ENCODE measurements at regions not wholly inside any gene's neighbourhood (a gene's known extent, or its start where the extent isn't known, plus 50 kb on each side); places are given as distances from the start of the nearest gene placed in this dataset.
"Not testable (repeated sequence)": the region's sequence is repeated elsewhere in the genome, so short reads cannot be mapped to it uniquely, and the experiment has no call there.

DNA sequence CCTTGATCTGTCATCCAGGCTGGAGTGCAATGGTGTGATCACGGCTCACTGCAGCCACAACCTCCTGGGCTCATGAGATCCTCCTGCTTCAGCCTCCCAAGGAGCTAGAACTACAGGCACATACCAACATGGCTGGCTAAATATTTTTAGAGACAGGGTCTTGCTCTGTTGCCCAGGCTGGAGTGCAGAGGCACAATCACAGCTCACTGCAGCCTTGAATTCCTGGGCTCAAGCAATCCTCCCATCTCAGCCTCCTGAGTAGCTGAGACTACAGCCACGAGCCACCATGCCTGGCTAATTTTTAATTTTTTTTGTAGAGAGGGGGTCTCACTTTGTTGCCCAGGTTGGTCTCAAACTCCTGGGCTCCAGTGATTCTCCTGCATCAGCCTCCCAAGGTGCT lies 106.3 kb upstream of the ZNF536 start:
- not testable (repeated sequence) for H3K27me3 Mint-ChIP-seq; H3K4me3 Mint-ChIP-seq; H3K27ac Mint-ChIP-seq; H3K4me1 Mint-ChIP-seq (ENCODE audit: low read depth); H3K9me3 Mint-ChIP-seq; H3K36me3 Mint-ChIP-seq (ENCODE audit: low read depth)

DNA sequence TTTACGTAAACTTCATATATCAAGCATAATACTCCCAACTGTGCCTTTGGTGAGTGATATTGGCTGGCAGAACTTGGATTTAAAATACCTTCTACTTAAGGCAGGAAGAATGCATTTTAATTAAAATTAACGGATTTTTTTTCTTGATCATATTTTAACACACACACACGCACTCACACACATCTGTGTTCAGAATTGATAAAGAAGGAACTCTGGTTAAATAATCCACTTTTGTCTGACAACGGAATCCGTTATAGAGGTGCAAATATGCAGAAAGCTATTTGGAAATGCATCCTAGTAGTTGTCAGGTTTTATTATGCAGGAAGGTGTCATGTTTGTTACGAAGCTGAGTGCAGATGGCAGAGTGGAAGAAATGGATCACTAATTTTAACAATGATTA lies 105.5 kb upstream of the ZNF536 start:
- no peak overlapping the region for H3K27ac Mint-ChIP-seq
- H3K9me3 Mint-ChIP-seq, result no peaks in the 10 kb centered on the region
- H3K4me3 Mint-ChIP-seq, result no peak overlapping the region

GRCh38 chr19:30267332-30267731 lies 104.9 kb upstream of the ZNF536 start:
- H3K4me3 Mint-ChIP-seq, result no peak overlapping the region
- H3K4me1 Mint-ChIP-seq (ENCODE audit: low read depth), result no peaks in the 10 kb centered on the region
- no peaks in the 10 kb centered on the region for H3K36me3 Mint-ChIP-seq (ENCODE audit: low read depth)
- H3K9me3 Mint-ChIP-seq, result peaks cover 2% of the 10 kb centered on the region
- H3K27me3 Mint-ChIP-seq, result peaks cover 4% of the 10 kb centered on the region
- no peak overlapping the region for H3K27ac Mint-ChIP-seq

More for the DNA sequence above, 105.5 kb upstream of the ZNF536 start:
- peaks cover 4% of the 10 kb centered on the region for H3K27me3 Mint-ChIP-seq
- no peaks in the 10 kb centered on the region for H3K36me3 Mint-ChIP-seq (ENCODE audit: low read depth)
- H3K4me1 Mint-ChIP-seq (ENCODE audit: low read depth), result no peaks in the 10 kb centered on the region

GRCh38 chr19:30268601-30269000 lies 103.6 kb upstream of the ZNF536 start:
- Mint-ChIP-seq H3K27me3 (peaks cover 7% of the 10 kb centered on the region), H3K9me3 (peaks cover 11% of the 10 kb centered on the region), H3K4me1 (ENCODE audit: low read depth) (no peaks in the 10 kb centered on the region), H3K36me3 (ENCODE audit: low read depth) (no peaks in the 10 kb centered on the region), H3K27ac (no peak overlapping the region), H3K4me3 (no peak overlapping the region)

DNA sequence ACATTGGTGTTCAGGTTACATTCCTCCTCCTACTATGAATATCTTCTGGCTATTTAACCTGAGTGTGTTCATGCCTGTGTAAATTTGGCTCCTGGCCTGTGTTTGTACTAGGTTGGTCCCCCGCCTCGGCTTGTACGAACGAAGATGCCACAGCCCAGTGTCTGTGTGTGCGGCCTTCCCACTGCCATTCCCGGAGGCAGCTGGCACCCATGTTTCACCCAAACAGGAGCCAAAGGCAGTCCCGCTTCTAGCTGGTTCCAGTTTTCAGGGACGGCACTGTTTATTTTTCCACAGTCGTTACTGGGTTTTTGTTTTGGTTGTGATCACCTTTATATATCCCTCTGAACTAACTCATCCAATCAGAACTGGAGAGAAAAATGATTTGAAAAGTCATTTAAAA lies 102.5 kb upstream of the ZNF536 start:
- peaks cover 12% of the 10 kb centered on the region for H3K9me3 Mint-ChIP-seq
- H3K36me3 Mint-ChIP-seq (ENCODE audit: low read depth), result no peaks in the 10 kb centered on the region
- no peaks in the 10 kb centered on the region for H3K4me1 Mint-ChIP-seq (ENCODE audit: low read depth)
- peaks cover 7% of the 10 kb centered on the region for H3K27me3 Mint-ChIP-seq
- no peak overlapping the region for H3K27ac Mint-ChIP-seq
- H3K4me3 Mint-ChIP-seq, result no peak overlapping the region

- Mint-ChIP-seq H3K4me3 (no peak overlapping the region), H3K27ac (no peak overlapping the region), H3K4me1 (ENCODE audit: low read depth) (no peaks in the 10 kb centered on the region)
These were observed 100.4 kb upstream of the ZNF536 start for GRCh38 chr19:30271816-30272215.

DNA sequence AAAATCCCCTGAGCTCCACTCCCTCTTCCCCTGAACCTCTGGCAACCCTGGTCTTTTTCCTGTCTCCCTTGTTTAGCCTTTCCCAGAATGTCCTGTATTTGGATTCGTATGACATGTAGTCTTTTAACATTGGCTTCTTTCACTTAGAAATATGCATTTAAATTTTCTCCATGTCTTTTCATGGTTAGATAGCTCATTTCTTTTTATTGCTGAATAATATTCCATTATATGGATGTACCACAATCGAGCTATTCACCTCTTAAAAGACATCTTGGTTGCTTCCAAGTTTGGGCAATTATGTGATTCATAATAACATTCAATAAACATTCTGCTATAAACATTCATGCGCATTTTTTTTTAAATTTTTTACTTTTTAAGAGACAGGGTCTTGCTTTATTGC lies 99.6 kb upstream of the ZNF536 start:
- Mint-ChIP-seq H3K27me3 (peaks cover 3% of the 10 kb centered on the region), H3K4me3 (no peak overlapping the region), H3K4me1 (ENCODE audit: low read depth) (no peaks in the 10 kb centered on the region), H3K9me3 (peaks cover 12% of the 10 kb centered on the region), H3K36me3 (ENCODE audit: low read depth) (no peaks in the 10 kb centered on the region), H3K27ac (no peak overlapping the region)

More at GRCh38 chr19:30271816-30272215, 100.4 kb upstream of the ZNF536 start:
- Mint-ChIP-seq H3K9me3 (peaks cover 12% of the 10 kb centered on the region), H3K36me3 (ENCODE audit: low read depth) (no peaks in the 10 kb centered on the region), H3K27me3 (peaks cover 5% of the 10 kb centered on the region)

GRCh38 chr19:30273184-30273583 lies 99.0 kb upstream of the ZNF536 start:
- peaks cover 3% of the 10 kb centered on the region for H3K27me3 Mint-ChIP-seq
- peaks cover 12% of the 10 kb centered on the region for H3K9me3 Mint-ChIP-seq
- no peaks in the 10 kb centered on the region for H3K36me3 Mint-ChIP-seq (ENCODE audit: low read depth)
- H3K4me1 Mint-ChIP-seq (ENCODE audit: low read depth), result no peaks in the 10 kb centered on the region
- H3K4me3 Mint-ChIP-seq, result no peak overlapping the region
- H3K27ac Mint-ChIP-seq, result no peak overlapping the region

- H3K27ac Mint-ChIP-seq, result no peak overlapping the region
These were observed 97.2 kb upstream of the ZNF536 start for GRCh38 chr19:30274987-30275386.

DNA sequence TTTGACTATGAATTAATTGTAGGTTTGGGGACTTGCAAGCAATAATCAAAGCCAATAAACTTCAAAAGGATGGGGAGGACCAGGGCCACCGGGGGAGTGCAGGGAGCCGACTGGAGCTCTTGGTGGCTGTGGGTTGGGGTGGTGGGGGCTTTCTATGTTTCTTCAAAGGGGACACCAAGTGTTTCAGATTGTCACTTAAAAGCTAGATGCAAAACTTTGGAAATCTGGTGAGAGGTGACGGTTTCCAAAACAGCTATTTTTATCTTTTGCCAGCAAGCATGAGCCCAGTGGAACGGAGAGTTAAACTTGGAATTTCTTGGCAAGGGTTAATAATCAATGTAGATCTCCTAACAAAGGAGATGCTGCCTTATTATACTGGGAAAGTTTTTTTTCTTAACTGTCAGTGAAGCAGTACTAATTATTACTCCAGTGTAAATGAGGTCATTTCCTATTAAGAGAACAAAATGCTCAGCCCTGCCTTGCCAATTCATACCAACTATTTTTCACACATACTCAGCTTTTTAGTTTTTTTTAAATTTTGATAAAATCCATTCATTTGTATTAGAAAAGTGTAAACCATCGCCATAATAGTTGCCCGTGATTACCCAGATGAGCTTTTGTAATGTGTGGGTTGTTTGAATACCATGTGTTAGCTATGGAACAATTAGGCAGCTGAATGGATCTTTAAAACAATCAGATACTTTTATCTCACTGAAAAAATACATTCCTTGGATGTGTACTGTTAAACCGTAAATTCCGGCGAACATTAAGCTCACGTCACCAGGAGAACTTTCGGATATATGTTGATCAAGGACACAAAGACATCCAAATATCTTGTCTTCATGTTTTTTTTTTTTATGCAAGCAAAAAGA lies 95.9 kb upstream of the ZNF536 start:
- H3K27ac Mint-ChIP-seq, result no peak overlapping the region
- H3K36me3 Mint-ChIP-seq (ENCODE audit: low read depth), result no peaks in the 10 kb centered on the region
- H3K4me1 Mint-ChIP-seq (ENCODE audit: low read depth), result no peaks in the 10 kb centered on the region

More at GRCh38 chr19:30274987-30275386, 97.2 kb upstream of the ZNF536 start:
- Mint-ChIP-seq H3K36me3 (ENCODE audit: low read depth) (no peaks in the 10 kb centered on the region), H3K4me3 (no peak overlapping the region), H3K4me1 (ENCODE audit: low read depth) (no peaks in the 10 kb centered on the region), H3K27me3 (peaks cover 3% of the 10 kb centered on the region), H3K9me3 (peaks cover 12% of the 10 kb centered on the region)

GRCh38 chr19:30276883-30277280 lies 95.3 kb upstream of the ZNF536 start:
- no peak overlapping the region for H3K27ac Mint-ChIP-seq
- peaks cover 3% of the 10 kb centered on the region for H3K27me3 Mint-ChIP-seq
- no peaks in the 10 kb centered on the region for H3K36me3 Mint-ChIP-seq (ENCODE audit: low read depth)
- H3K4me1 Mint-ChIP-seq (ENCODE audit: low read depth), result no peaks in the 10 kb centered on the region
- H3K9me3 Mint-ChIP-seq, result peaks cover 12% of the 10 kb centered on the region
- no peak overlapping the region for H3K4me3 Mint-ChIP-seq

More for the DNA sequence above, 95.9 kb upstream of the ZNF536 start:
- H3K4me3 Mint-ChIP-seq, result no peak overlapping the region
- peaks cover 3% of the 10 kb centered on the region for H3K27me3 Mint-ChIP-seq
- peaks cover 12% of the 10 kb centered on the region for H3K9me3 Mint-ChIP-seq

- Mint-ChIP-seq H3K4me3 (no peak overlapping the region), H3K27ac (no peak overlapping the region)
These were observed 94.0 kb upstream of the ZNF536 start for GRCh38 chr19:30277941-30278881.

GRCh38 chr19:30278882-30279254 lies 93.3 kb upstream of the ZNF536 start:
- no peak overlapping the region for H3K4me3 Mint-ChIP-seq
- no peak overlapping the region for H3K27ac Mint-ChIP-seq
- H3K4me1 Mint-ChIP-seq (ENCODE audit: low read depth), result no peaks in the 10 kb centered on the region
- H3K27me3 Mint-ChIP-seq, result peaks cover 5% of the 10 kb centered on the region
- H3K9me3 Mint-ChIP-seq, result no peaks in the 10 kb centered on the region
- H3K36me3 Mint-ChIP-seq (ENCODE audit: low read depth), result no peaks in the 10 kb centered on the region

More at GRCh38 chr19:30277941-30278881, 94.0 kb upstream of the ZNF536 start:
- H3K9me3 Mint-ChIP-seq, result peaks cover 5% of the 10 kb centered on the region
- H3K4me1 Mint-ChIP-seq (ENCODE audit: low read depth), result no peaks in the 10 kb centered on the region
- no peaks in the 10 kb centered on the region for H3K36me3 Mint-ChIP-seq (ENCODE audit: low read depth)
- H3K27me3 Mint-ChIP-seq, result peaks cover 2% of the 10 kb centered on the region

DNA sequence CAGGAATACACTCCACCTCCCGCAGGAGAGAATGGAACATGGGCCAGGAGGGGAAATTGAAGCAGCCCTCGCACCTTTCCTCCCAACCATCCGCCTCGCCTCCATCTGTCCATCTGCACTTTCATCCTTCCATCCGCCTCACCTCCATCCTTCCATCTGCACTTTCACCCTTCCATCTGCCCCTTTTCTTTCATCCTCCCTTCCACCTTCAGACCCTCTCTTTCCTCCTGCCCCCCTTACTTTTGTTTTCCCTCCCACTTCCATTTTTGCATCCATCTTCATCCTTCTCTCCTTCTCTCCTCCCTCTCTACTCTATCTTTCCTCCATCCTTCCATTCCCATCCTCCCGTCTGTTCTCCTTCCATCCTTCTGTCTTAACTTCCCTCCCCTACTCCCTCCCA lies 92.2 kb upstream of the ZNF536 start:
- Mint-ChIP-seq H3K4me1 (ENCODE audit: low read depth) (no peaks in the 10 kb centered on the region), H3K36me3 (ENCODE audit: low read depth) (no peaks in the 10 kb centered on the region), H3K9me3 (no peaks in the 10 kb centered on the region), H3K27ac (no peak overlapping the region), H3K4me3 (no peak overlapping the region), H3K27me3 (peaks cover 8% of the 10 kb centered on the region)

- no peak overlapping the region for H3K27ac Mint-ChIP-seq
- no peaks in the 10 kb centered on the region for H3K9me3 Mint-ChIP-seq
- H3K4me3 Mint-ChIP-seq, result no peak overlapping the region
- no peaks in the 10 kb centered on the region for H3K4me1 Mint-ChIP-seq (ENCODE audit: low read depth)
- H3K36me3 Mint-ChIP-seq (ENCODE audit: low read depth), result no peaks in the 10 kb centered on the region
- H3K27me3 Mint-ChIP-seq, result peaks cover 15% of the 10 kb centered on the region
These were observed 90.3 kb upstream of the ZNF536 start for GRCh38 chr19:30281906-30282305.

Measured in stimulated activated naive CD8-positive, alpha-beta T cell treated with anti-CD3 and anti-CD28 coated beads, Interleukin-15, Interleukin-2, amounts not matched to agents 100 ng/mL and 50 ng/mL, for 24 hours (primary cell).